HepG2 (cell line): ENCODE measurements at regions not wholly inside any gene's neighbourhood (a gene's known extent, or its start where the extent isn't known, plus 50 kb on each side); places are given as distances from the start of the nearest gene placed in this dataset.

Experiments
- AKAP8 ChIP-seq: sonication (generic); formaldehyde crosslinking; IDR thresholded peaks from 2 replicates; pipeline ENCODE4 v1.5.1; 2020; ENCODE audit warnings: mild to moderate bottlenecking, missing genetic modification reagents
- ARHGAP35 ChIP-seq: sonication (generic); formaldehyde crosslinking; IDR thresholded peaks from 2 replicates; pipeline ENCODE4 v1.9.0; 2022; ENCODE audit warnings: mild to moderate bottlenecking, inconsistent platforms, moderate library complexity, missing genetic modification reagents, borderline replicate concordance
- CBX1 ChIP-seq: IDR thresholded peaks from one replicate; pipeline ENCODE4 v1.6.1; 2016; ENCODE audit warnings: antibody characterized with exemption, low read depth
- EHMT2 ChIP-seq: fragments of 200-600 bp; sonication (generic); IDR thresholded peaks from 2 replicates; pipeline ENCODE4 v1.7.0; 2017; ENCODE audit warnings: antibody characterized with exemption, low read depth, low read length, borderline replicate concordance
- FOXA3 ChIP-seq: IDR thresholded peaks from 2 replicates; pipeline ENCODE4 v1.6.1; 2016; ENCODE audit warnings: missing genetic modification reagents, missing compliant biosample characterization
- FOXK2 ChIP-seq: fragments of 450-650 bp; IDR thresholded peaks from 2 replicates; pipeline ENCODE4 v1.6.1; 2016
- GPN1 ChIP-seq: sonication (generic); formaldehyde crosslinking; IDR thresholded peaks from 2 replicates; pipeline ENCODE4 v1.5.1; 2020; ENCODE audit warnings: missing genetic modification reagents, borderline replicate concordance
- HNRNPK ChIP-seq: fragments of 200-400 bp; formaldehyde crosslinking; IDR thresholded peaks from 2 replicates; pipeline ENCODE4 v1.6.1; 2018; ENCODE audit warnings: low read length, low read depth, moderate library complexity, mild to moderate bottlenecking; ENCODE audit not compliant: poor library complexity, severe bottlenecking
- KDM6A ChIP-seq: IDR thresholded peaks from 2 replicates; pipeline ENCODE4 v1.6.1; 2016; ENCODE audit warnings: low read depth
- MXD4 ChIP-seq: IDR thresholded peaks from 2 replicates; pipeline ENCODE4 v1.6.1; 2016; ENCODE audit warnings: mild to moderate bottlenecking, missing biosample characterization, missing genetic modification reagents
- MYC ChIP-seq: sonication (generic); formaldehyde crosslinking; IDR thresholded peaks from 2 replicates; pipeline ENCODE4 v1.9.0; 2021; ENCODE audit warnings: missing genetic modification reagents, borderline replicate concordance
- NFYB ChIP-seq: sonication (generic); formaldehyde crosslinking; IDR thresholded peaks from 2 replicates; pipeline ENCODE4 v1.4.0; 2020; ENCODE audit warnings: missing genetic modification reagents
- PHB2 ChIP-seq: fragments of 450-650 bp; IDR thresholded peaks from 2 replicates; pipeline ENCODE4 v1.6.1; 2018; ENCODE audit not compliant: partially characterized antibody
- PHF20 ChIP-seq: sonication (generic); formaldehyde crosslinking; IDR thresholded peaks from 2 replicates; pipeline ENCODE4 v1.5.0; 2020; ENCODE audit warnings: mild to moderate bottlenecking, missing genetic modification reagents
- RFX3 ChIP-seq: IDR thresholded peaks from 2 replicates; pipeline ENCODE4 v1.6.1; 2016; ENCODE audit warnings: missing biosample characterization, missing genetic modification reagents
- SMARCC2 ChIP-seq: fragments of 450-650 bp; IDR thresholded peaks from 2 replicates; pipeline ENCODE4 v1.6.1; 2017; ENCODE audit warnings: antibody characterized with exemption, mild to moderate bottlenecking
- SNAI1 ChIP-seq: sonication (generic); formaldehyde crosslinking; IDR thresholded peaks from 2 replicates; pipeline ENCODE4 v1.5.0; 2020; ENCODE audit warnings: mild to moderate bottlenecking, missing genetic modification reagents, borderline replicate concordance
- ZBTB38 ChIP-seq: sonication (generic); formaldehyde crosslinking; IDR thresholded peaks from 2 replicates; pipeline ENCODE4 v1.5.1; 2020; ENCODE audit warnings: mild to moderate bottlenecking, missing genetic modification reagents
- ZBTB39 ChIP-seq: sonication (generic); formaldehyde crosslinking; IDR thresholded peaks from 2 replicates; pipeline ENCODE4 v1.5.0; 2020; ENCODE audit warnings: missing genetic modification reagents
- ZNF230 ChIP-seq: sonication (generic); formaldehyde crosslinking; IDR thresholded peaks from 2 replicates; pipeline ENCODE4 v1.4.0; 2020; ENCODE audit warnings: mild to moderate bottlenecking, missing genetic modification reagents
- ZNF235 ChIP-seq: sonication (generic); formaldehyde crosslinking; IDR thresholded peaks from 2 replicates; pipeline ENCODE4 v1.8.1; 2023; ENCODE audit warnings: mild to moderate bottlenecking, missing genetic modification reagents, borderline replicate concordance
- ZNF33B ChIP-seq: sonication (generic); formaldehyde crosslinking; IDR thresholded peaks from 2 replicates; pipeline ENCODE4 v1.5.1; 2020; ENCODE audit warnings: mild to moderate bottlenecking, missing genetic modification reagents
- ZNF343 ChIP-seq: sonication (generic); formaldehyde crosslinking; IDR thresholded peaks from 2 replicates; pipeline ENCODE4 v1.4.0; 2020; ENCODE audit warnings: mild to moderate bottlenecking, missing genetic modification reagents
- ZNF652 ChIP-seq: IDR thresholded peaks from 2 replicates; pipeline ENCODE4 v1.6.1; 2016; ENCODE audit warnings: low read depth, borderline replicate concordance
- ZNF761 ChIP-seq: sonication (generic); formaldehyde crosslinking; conservative IDR thresholded peaks from 2 replicates; pipeline ENCODE4 v1.4.0; 2020; ENCODE audit warnings: mild to moderate bottlenecking, missing genetic modification reagents
- ZNF776 ChIP-seq: sonication (generic); formaldehyde crosslinking; IDR thresholded peaks from 2 replicates; pipeline ENCODE4 v1.4.0; 2020; ENCODE audit warnings: mild to moderate bottlenecking, missing genetic modification reagents
- ZSCAN20 ChIP-seq: sonication (generic); formaldehyde crosslinking; IDR thresholded peaks from 2 replicates; pipeline ENCODE4 v1.4.0; 2020; ENCODE audit warnings: missing genetic modification reagents, mild to moderate bottlenecking, borderline replicate concordance
- TF ChIP-seq, protein P1 (sequence below): sonication (generic); formaldehyde crosslinking; IDR thresholded peaks from 2 replicates; pipeline ENCODE4 v1.9.0; 2021; ENCODE audit warnings: missing genetic modification reagents, mild to moderate bottlenecking, borderline replicate concordance

DNA sequence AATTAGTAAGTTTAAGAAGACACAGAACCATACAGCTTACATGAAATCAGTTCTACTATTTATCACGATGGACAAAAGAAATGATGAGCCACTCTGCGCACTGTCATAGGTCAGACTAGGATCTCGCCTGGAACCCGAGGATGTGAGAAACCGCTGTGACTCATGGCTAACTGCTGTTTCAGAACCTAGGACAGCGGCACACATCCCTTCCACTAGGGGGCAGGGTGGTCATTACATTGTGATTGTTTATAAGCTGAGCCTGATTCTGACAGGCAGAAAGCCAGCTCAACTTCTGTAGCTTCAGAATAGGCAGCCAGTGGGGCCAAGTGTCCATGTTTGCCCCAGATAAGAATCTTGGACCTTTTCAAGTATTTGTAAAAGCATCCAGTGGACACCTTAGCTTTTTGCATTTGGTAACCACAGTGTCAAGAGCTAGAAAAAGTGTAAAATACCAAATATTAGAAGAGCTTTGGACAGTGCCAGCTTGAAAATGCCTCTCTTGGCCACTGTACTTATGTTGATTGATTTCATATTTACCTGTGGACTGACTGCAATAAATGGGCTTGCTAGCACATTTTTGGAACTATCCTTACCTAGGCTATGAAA is 115.8 kb downstream of the KBTBD8 start (continued):
- TF ChIP-seq ZNF33B (CRISPR knock-in tag), result peak; percentile 92
- peak; percentile 99 for TF ChIP-seq EHMT2
- TF ChIP-seq ZNF343, result peak; percentile 68; the same call in 1 of the 2 replicates
- peak; percentile 61; the same call in 1 of the 2 replicates for TF ChIP-seq ARHGAP35
- TF ChIP-seq PHF20 (CRISPR knock-in tag), result 0 out of 2 replicates have a peak, but pooled peaks have one; percentile 37
- TF ChIP-seq, protein P1, sequence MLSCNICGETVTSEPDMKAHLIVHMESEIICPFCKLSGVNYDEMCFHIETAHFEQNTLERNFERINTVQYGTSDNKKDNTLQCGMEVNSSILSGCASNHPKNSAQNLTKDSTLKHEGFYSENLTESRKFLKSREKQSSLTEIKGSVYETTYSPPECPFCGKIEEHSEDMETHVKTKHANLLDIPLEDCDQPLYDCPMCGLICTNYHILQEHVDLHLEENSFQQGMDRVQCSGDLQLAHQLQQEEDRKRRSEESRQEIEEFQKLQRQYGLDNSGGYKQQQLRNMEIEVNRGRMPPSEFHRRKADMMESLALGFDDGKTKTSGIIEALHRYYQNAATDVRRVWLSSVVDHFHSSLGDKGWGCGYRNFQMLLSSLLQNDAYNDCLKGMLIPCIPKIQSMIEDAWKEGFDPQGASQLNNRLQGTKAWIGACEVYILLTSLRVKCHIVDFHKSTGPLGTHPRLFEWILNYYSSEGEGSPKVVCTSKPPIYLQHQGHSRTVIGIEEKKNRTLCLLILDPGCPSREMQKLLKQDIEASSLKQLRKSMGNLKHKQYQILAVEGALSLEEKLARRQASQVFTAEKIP (CRISPR knock-in tag), result no peak
- peak; percentile 62; the same call in 1 of the 2 replicates for TF ChIP-seq ZNF652
- TF ChIP-seq PHB2, result no peak
- TF ChIP-seq SMARCC2, result no peak
- TF ChIP-seq ZNF776 (CRISPR knock-in tag), result no peak
- TF ChIP-seq MYC (CRISPR knock-in tag), result no peak
- 0 out of 2 replicates have a peak, but pooled peaks have one; percentile 37 for TF ChIP-seq ZSCAN20
- peak; percentile 85; the same call in 1 of the 2 replicates for TF ChIP-seq GPN1 (CRISPR knock-in tag)
- peak; percentile 89; the same call in 1 of the 2 replicates for TF ChIP-seq MXD4 (CRISPR knock-in tag)
- TF ChIP-seq ZBTB39, result no peak
- no peak for TF ChIP-seq HNRNPK
- no peak for TF ChIP-seq KDM6A
- TF ChIP-seq AKAP8 (CRISPR knock-in tag), result no peak
- peak; percentile 86; the same call in 1 of the 2 replicates for TF ChIP-seq SNAI1
- TF ChIP-seq FOXK2, result no peak
- peak; percentile 86; the same call in 1 of the 2 replicates for TF ChIP-seq ZNF235 (CRISPR knock-in tag)
- peak; percentile 43; the same call in 1 of the 2 replicates for TF ChIP-seq ZNF230 (CRISPR knock-in tag)
- TF ChIP-seq CBX1, result no peak
- TF ChIP-seq NFYB (CRISPR knock-in tag), result peak; percentile 33; the same call in 1 of the 2 replicates
- TF ChIP-seq FOXA3, result peak; percentile 84
- TF ChIP-seq RFX3 (CRISPR knock-in tag), result peak; percentile 46
- TF ChIP-seq ZBTB38 (CRISPR knock-in tag), result peak; percentile 32; the same call in 1 of the 2 replicates
- no peak for TF ChIP-seq ZNF761
